Activated CD8-positive, alpha-beta T cell treated with anti-CD3 and anti-CD28 coated beads, Interleukin-2, amount 10 ng/mL, durations not matched to agents 7 days and 5 days (primary cell): ENCODE measurements at regions not wholly inside any gene's neighbourhood (a gene's known extent, or its start where the extent isn't known, plus 50 kb on each side); places are given as distances from the start of the nearest gene placed in this dataset.

Experiments used
- ATAC-seq: fragments of 150-1000 bp; cut with Tn5 transposase; one replicate; pipeline ENCODE4 v1.10.0; 2021; ENCODE audit warnings: moderate library complexity
- CTCF ChIA-PET: fragments of 350-600 bp; sonication (Branson Sonifier 250); formaldehyde crosslinking; loops from one replicate; lab custom pipeline; 2021; ENCODE audit warnings: antibody characterized with exemption; lab: Charles Lee
- POLR2A ChIA-PET: fragments of 350-600 bp; sonication (Branson Sonifier 250); formaldehyde crosslinking; loops from one replicate; lab custom pipeline; 2021; ENCODE audit warnings: antibody characterized with exemption; lab: Charles Lee
- DNase-seq: peaks from one replicate; pipeline ENCODE4 v3.0.0-alpha.2; 2020
- H3K27ac Mint-ChIP-seq: one replicate; pipeline ENCODE4 v1.8.0; 2021; ENCODE audit warnings: mild to moderate bottlenecking, mixed read lengths
- H3K27me3 Mint-ChIP-seq: one replicate; pipeline ENCODE4 v1.8.0; 2021; ENCODE audit warnings: low read depth, mixed read lengths
- H3K36me3 Mint-ChIP-seq: one replicate; pipeline ENCODE4 v1.8.0; 2021; ENCODE audit warnings: low read depth, mixed read lengths
- H3K4me1 Mint-ChIP-seq: one replicate; pipeline ENCODE4 v1.8.0; 2021; ENCODE audit warnings: low read depth, mixed read lengths
- H3K4me3 Mint-ChIP-seq: one replicate; pipeline ENCODE4 v1.8.0; 2021; ENCODE audit warnings: mild to moderate bottlenecking, mixed read lengths
- H3K9me3 Mint-ChIP-seq: one replicate; pipeline ENCODE4 v1.8.0; 2022; ENCODE audit warnings: mixed read lengths; ENCODE audit not compliant: insufficient read depth

DNA sequence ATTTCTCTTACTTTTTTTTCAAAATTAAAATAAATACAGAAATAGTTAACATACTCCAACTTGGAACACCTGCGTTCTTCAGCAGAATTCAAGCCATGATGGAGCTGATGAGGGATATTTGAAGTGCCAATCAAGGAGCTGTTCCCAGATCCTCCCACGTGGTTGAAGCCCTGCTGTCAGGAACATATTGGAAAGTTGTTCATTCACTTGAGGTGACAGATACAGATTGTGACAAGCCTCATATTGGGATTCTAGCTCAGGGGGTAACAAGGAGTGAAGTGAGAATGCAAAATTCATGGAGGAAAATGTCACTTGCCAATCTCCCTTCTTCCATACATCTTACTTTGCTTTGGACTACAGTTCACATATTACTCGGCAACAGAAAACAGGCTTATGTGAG, 2670.8 kb downstream of the PCDH7 start:
- Mint-ChIP-seq H3K4me1 (no peaks in the 10 kb centered on the region), H3K9me3 (no peaks in the 10 kb centered on the region), H3K27ac (no peak overlapping the region), H3K4me3 (no peak overlapping the region), H3K27me3 (no peaks in the 10 kb centered on the region), H3K36me3 (no peaks in the 10 kb centered on the region)
- CTCF ChIA-PET = interaction anchor here (1.4 kb wide), 1 partner anchor 13 kb away, joined by 3 read pairs; no protein-coding TSS in a partner anchor
- ATAC-seq (no peak), DNase-seq (no peak)
- POLR2A ChIA-PET = no interaction called here

GRCh38 chr4:33395731-33396485, 2675.7 kb downstream of the PCDH7 start:
- DNase-seq = no peak
- CTCF ChIA-PET = no interaction called here

GRCh38 chr4:33400504-33400903, 2680.3 kb downstream of the PCDH7 start:
- peaks cover 14% of the 10 kb centered on the region for H3K9me3 Mint-ChIP-seq
- ChIA-PET POLR2A (no interaction called here), CTCF (no interaction called here)
- no peaks in the 10 kb centered on the region for H3K36me3 Mint-ChIP-seq
- H3K4me3 Mint-ChIP-seq = no peak overlapping the region
- DNase-seq (no peak), ATAC-seq (no peak)
- no peaks in the 10 kb centered on the region for H3K4me1 Mint-ChIP-seq
- no peak overlapping the region for H3K27ac Mint-ChIP-seq
- H3K27me3 Mint-ChIP-seq = no peaks in the 10 kb centered on the region

More at GRCh38 chr4:33395731-33396485, 2675.7 kb downstream of the PCDH7 start:
- no peak overlapping the region for H3K27ac Mint-ChIP-seq
- no peak overlapping the region for H3K4me3 Mint-ChIP-seq
- peaks cover 3% of the 10 kb centered on the region for H3K9me3 Mint-ChIP-seq
- H3K4me1 Mint-ChIP-seq = no peaks in the 10 kb centered on the region
- H3K27me3 Mint-ChIP-seq = no peaks in the 10 kb centered on the region
- no peaks in the 10 kb centered on the region for H3K36me3 Mint-ChIP-seq
- POLR2A ChIA-PET = no interaction called here
- ATAC-seq = no peak

DNA sequence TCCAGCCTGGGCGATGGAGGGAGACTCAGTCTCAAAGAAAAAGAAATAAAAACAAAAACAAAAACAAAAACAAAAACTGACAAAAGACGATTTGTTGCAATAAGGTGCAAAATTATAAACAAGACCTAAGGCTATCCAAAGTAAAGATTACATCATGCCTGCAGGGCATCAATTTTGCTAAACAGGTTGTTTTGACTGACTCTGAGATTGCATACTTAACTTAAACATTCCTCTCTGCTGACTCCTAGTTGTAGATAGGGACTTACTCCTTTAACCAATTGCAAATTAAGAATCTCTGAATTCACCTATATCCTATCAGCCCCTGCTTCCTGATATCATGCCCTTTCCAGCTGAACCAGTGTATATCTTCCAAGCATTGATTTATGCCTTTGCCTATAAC, 2687.3 kb downstream of the PCDH7 start:
- CTCF ChIA-PET = no interaction called here
- H3K36me3 Mint-ChIP-seq = no peaks in the 10 kb centered on the region
- ATAC-seq = no peak
- peaks cover 16% of the 10 kb centered on the region for H3K9me3 Mint-ChIP-seq
- H3K4me3 Mint-ChIP-seq = no peak overlapping the region
- no peak for DNase-seq
- POLR2A ChIA-PET = no interaction called here
- H3K27ac Mint-ChIP-seq = no peak overlapping the region
- no peaks in the 10 kb centered on the region for H3K27me3 Mint-ChIP-seq
- H3K4me1 Mint-ChIP-seq = no peaks in the 10 kb centered on the region

DNA sequence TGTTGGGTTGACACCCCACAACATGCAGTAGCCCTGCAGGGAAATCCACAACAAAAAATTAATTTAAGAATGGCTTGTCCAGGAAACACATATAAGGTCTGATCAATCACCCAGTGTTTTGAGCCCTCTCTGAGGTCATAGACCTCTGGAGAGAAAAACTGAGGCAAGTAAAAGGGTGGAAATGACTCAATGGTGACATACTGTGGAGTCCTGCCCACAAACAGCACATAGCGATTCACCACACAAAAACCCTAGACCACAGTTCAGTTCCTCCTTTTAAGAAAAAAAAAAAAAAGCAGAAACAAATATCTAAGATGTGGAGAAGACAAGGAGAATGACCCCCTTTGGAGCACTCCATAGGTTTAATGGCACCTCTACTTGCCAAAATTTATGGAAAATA, 2691.0 kb downstream of the PCDH7 start:
- no peak overlapping the region for H3K4me3 Mint-ChIP-seq
- no peak for DNase-seq
- POLR2A ChIA-PET = no interaction called here
- H3K27ac Mint-ChIP-seq = no peak overlapping the region
- no peaks in the 10 kb centered on the region for H3K4me1 Mint-ChIP-seq
- no peaks in the 10 kb centered on the region for H3K27me3 Mint-ChIP-seq
- H3K36me3 Mint-ChIP-seq = no peaks in the 10 kb centered on the region
- H3K9me3 Mint-ChIP-seq = peaks cover 6% of the 10 kb centered on the region
- no peak for ATAC-seq
- CTCF ChIA-PET = no interaction called here

DNA sequence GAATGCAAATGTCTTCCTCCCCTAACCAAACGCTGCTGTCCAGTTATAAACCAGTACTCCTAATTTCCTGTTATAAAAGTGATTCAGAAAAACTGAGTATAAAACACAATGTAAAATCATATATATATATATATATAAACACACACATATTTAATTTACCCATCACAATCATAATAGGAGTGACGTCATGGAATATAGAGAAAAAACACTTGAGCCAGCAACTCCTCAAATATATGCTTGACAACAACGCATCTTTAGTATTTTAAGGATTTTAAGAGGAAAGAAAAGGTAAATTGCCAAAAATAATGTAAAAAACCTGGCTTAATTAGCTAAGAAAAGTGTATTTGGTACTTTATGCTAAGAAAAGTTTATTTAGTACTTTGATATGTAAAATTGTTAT, 2701.7 kb downstream of the PCDH7 start:
- ATAC-seq (no peak), DNase-seq (no peak)
- no peak overlapping the region for H3K4me3 Mint-ChIP-seq
- peaks cover 10% of the 10 kb centered on the region for H3K9me3 Mint-ChIP-seq
- H3K27me3 Mint-ChIP-seq = no peaks in the 10 kb centered on the region
- no peaks in the 10 kb centered on the region for H3K4me1 Mint-ChIP-seq
- no peaks in the 10 kb centered on the region for H3K36me3 Mint-ChIP-seq
- ChIA-PET POLR2A (no interaction called here), CTCF (no interaction called here)
- H3K27ac Mint-ChIP-seq = no peak overlapping the region

DNA sequence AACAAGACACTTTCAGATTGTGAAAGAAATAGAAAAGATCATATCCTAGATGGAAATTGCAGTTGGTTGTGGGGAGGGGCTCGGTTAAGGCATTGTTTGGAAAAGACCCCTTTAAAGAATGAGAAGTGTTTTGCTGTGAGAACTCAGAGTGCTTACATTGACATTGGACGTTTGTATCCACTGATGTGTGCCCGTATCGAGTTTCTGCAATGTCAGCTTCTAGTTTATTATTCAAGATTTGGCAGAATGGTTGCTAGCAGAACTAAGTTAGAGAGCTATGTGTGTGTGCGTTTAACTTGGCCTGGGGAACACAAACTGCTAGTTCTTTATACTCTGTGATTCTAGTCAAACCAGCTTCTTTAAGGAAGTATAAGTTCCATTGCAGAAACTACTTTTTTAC, 2702.5 kb downstream of the PCDH7 start:
- Mint-ChIP-seq H3K27me3 (no peaks in the 10 kb centered on the region), H3K27ac (no peak overlapping the region), H3K4me1 (no peaks in the 10 kb centered on the region), H3K36me3 (no peaks in the 10 kb centered on the region), H3K4me3 (no peak overlapping the region), H3K9me3 (peaks cover 6% of the 10 kb centered on the region)
- POLR2A ChIA-PET = no interaction called here
- DNase-seq (no peak), ATAC-seq (no peak)
- CTCF ChIA-PET = no interaction called here

GRCh38 chr4:33425936-33426335, 2705.8 kb downstream of the PCDH7 start:
- H3K27me3 Mint-ChIP-seq = no peaks in the 10 kb centered on the region
- H3K27ac Mint-ChIP-seq = no peak overlapping the region
- ATAC-seq (no peak), DNase-seq (no peak)
- POLR2A ChIA-PET = no interaction called here
- H3K36me3 Mint-ChIP-seq = no peaks in the 10 kb centered on the region
- no peak overlapping the region for H3K4me3 Mint-ChIP-seq
- CTCF ChIA-PET = no interaction called here
- H3K9me3 Mint-ChIP-seq = peaks cover 3% of the 10 kb centered on the region
- no peaks in the 10 kb centered on the region for H3K4me1 Mint-ChIP-seq

GRCh38 chr4:33427676-33428075, 2707.5 kb downstream of the PCDH7 start:
- no peaks in the 10 kb centered on the region for H3K4me1 Mint-ChIP-seq
- DNase-seq (no peak), ATAC-seq (no peak)
- H3K9me3 Mint-ChIP-seq = peaks cover 3% of the 10 kb centered on the region
- POLR2A ChIA-PET = no interaction called here
- H3K4me3 Mint-ChIP-seq = no peak overlapping the region
- H3K27me3 Mint-ChIP-seq = no peaks in the 10 kb centered on the region
- H3K36me3 Mint-ChIP-seq = no peaks in the 10 kb centered on the region
- no peak overlapping the region for H3K27ac Mint-ChIP-seq
- CTCF ChIA-PET = no interaction called here

GRCh38 chr4:33429971-33430370, 2709.8 kb downstream of the PCDH7 start:
- POLR2A ChIA-PET = no interaction called here
- DNase-seq = no peak
- no peaks in the 10 kb centered on the region for H3K9me3 Mint-ChIP-seq
- H3K27me3 Mint-ChIP-seq = no peaks in the 10 kb centered on the region
- no peaks in the 10 kb centered on the region for H3K4me1 Mint-ChIP-seq
- CTCF ChIA-PET = no interaction called here
- H3K4me3 Mint-ChIP-seq = no peak overlapping the region
- no peak for ATAC-seq
- H3K36me3 Mint-ChIP-seq = no peaks in the 10 kb centered on the region
- no peak overlapping the region for H3K27ac Mint-ChIP-seq

GRCh38 chr4:33437406-33437805, 2717.2 kb downstream of the PCDH7 start:
- Mint-ChIP-seq H3K27ac (no peak overlapping the region), H3K36me3 (no peaks in the 10 kb centered on the region), H3K4me1 (no peaks in the 10 kb centered on the region), H3K27me3 (no peaks in the 10 kb centered on the region), H3K9me3 (peaks cover 15% of the 10 kb centered on the region), H3K4me3 (no peak overlapping the region)
- DNase-seq = no peak
- ChIA-PET POLR2A (no interaction called here), CTCF (no interaction called here)
- ATAC-seq = no peak

DNA sequence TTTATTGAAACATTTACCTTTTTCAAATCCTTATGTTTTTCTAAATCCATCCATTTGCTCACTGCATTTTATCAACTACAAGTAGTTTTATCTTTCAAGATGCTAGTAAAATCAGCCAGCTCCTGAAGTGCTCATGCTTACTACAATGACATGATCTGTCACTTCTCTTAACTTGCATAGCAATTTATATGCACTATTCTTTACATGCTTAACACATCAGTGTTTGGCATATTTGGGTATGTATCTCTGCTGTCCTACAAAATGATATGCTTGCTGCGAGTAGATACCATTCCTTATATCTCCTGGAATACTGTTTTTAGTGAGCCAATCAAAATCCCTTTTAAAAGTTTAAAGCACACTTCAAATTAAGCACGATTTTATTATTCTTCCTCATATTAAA, 2726.8 kb downstream of the PCDH7 start:
- Mint-ChIP-seq H3K4me3 (no peak overlapping the region), H3K9me3 (no peaks in the 10 kb centered on the region), H3K27me3 (no peaks in the 10 kb centered on the region), H3K36me3 (no peaks in the 10 kb centered on the region), H3K27ac (no peak overlapping the region), H3K4me1 (no peaks in the 10 kb centered on the region)
- ChIA-PET CTCF (no interaction called here), POLR2A (no interaction called here)
- DNase-seq = no peak
- no peak for ATAC-seq

DNA sequence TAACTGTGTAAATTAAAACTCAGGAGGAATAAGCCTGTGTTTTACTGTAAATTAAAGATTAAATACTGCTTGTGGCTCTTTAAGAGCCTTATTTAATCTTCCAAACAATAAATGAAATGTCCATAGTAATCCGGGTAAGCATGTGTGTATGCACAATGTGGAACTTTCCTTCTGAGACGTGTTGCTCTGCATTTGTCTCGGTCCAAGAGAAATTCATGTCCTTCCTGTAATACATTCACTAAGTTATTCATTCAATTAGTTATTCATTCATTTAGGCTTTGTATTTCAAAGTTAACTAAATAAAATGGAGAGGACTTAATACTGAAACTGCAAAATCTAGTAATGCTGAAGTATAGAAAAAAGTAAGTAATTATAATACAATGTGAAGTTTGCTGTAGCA, 2728.8 kb downstream of the PCDH7 start:
- ChIA-PET CTCF (no interaction called here), POLR2A (no interaction called here)
- no peaks in the 10 kb centered on the region for H3K36me3 Mint-ChIP-seq
- H3K4me3 Mint-ChIP-seq = no peak overlapping the region
- no peak for DNase-seq
- no peaks in the 10 kb centered on the region for H3K27me3 Mint-ChIP-seq
- no peak overlapping the region for H3K27ac Mint-ChIP-seq
- H3K4me1 Mint-ChIP-seq = no peaks in the 10 kb centered on the region
- ATAC-seq = no peak
- no peaks in the 10 kb centered on the region for H3K9me3 Mint-ChIP-seq
